Gastroesophageal sphincter (tissue), 3 donors: ENCODE measurements at regions not wholly inside any gene's neighbourhood (a gene's known extent, or its start where the extent isn't known, plus 50 kb on each side); places are given as distances from the start of the nearest gene placed in this dataset.

ENCODE experiments used
- CTCF ChIP-seq, 4 experiments: fragments of 200-600 bp in 2 of 4; fragments of 450-650 bp in 2 of 4; sonication (generic) in 1 of 4; IDR thresholded peaks; one replicate each; pipeline ENCODE4 v1.5.1; 2017 to 2019; ENCODE audit warnings: antibody characterized with exemption in 4 of 4, mild to moderate bottlenecking in 2 of 4, moderate library complexity in 2 of 4
- EP300 ChIP-seq: sonication (generic); formaldehyde crosslinking; IDR thresholded peaks from one replicate; pipeline ENCODE4 v1.6.1; 2017; ENCODE audit warnings: antibody characterized with exemption, mild to moderate bottlenecking
- POLR2A ChIP-seq, 2 donors: fragments of 450-650 bp; IDR thresholded peaks; one replicate each; pipeline ENCODE4 v1.6.1; 2017; ENCODE audit warnings: antibody characterized with exemption in 2 of 2, mild to moderate bottlenecking in 2 of 2, moderate library complexity in 1 of 2
- POLR2AphosphoS5 ChIP-seq: sonication (generic); formaldehyde crosslinking; IDR thresholded peaks from one replicate; pipeline ENCODE4 v1.6.1; 2017; ENCODE audit warnings: antibody characterized with exemption

- no peak for TF ChIP-seq CTCF (IDR thresholded peaks at IDR 0.05)
- TF ChIP-seq EP300: no peak
- no peak for TF ChIP-seq POLR2AphosphoS5
- no peak for TF ChIP-seq POLR2A (IDR thresholded peaks at IDR 0.05)
These were observed 470.7 kb downstream of the SOX9 start for GRCh38 chr17:72591289-72592241.
